NCI-H460 (cell line): ENCODE measurements at regions not wholly inside any gene's neighbourhood (a gene's known extent, or its start where the extent isn't known, plus 50 kb on each side); places are given as distances from the start of the nearest gene placed in this dataset.

Experiments
- DNase-seq: peaks from one replicate; pipeline ENCODE4 v3.0.0-alpha.2; 2016; ENCODE audit warnings: low read depth; ENCODE audit errors: extremely low read depth

DNA sequence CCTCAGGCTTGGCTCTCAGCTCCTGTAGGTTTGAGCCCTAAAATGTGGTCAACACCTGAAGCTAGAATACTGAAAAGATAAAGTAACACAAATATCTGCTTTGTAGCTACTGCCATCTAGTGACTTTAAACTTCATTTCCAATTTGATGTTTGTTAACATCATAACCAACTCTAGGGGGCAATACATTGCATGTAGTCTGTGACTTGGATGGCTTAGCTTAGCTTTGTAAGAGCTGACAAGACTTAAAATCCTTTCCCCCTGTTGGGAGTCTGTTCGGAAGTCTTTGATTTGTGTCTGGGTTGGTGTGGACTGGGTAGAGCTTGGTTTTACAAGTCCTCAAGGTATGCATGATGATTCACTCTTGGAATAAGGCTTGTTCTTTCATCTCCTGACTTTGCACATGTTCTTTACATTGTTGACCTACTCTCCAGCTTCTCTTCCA, 51.7 kb downstream of the SCN11A start:
- peak; percentile 48 for DNase-seq

DNA sequence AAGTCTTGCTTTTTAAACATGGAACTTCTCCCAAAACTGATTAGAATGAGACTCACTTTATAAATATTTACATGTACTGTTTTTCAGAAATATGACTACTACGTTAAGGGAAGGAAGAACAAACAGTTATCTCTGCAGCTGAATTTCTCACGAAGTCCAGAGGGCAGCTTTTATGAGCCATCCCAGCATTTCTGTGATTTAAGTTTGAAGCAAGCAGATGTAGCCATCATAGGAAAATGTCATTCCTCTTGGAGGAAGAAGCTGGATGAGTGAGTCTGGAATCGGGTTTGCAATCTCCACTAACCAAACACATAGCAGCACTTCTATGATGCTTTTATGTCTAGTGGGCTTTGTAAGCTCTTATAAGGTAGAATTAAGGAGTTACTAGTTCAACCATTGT, 53.7 kb downstream of the SCN11A start:
- no peak for DNase-seq

DNA sequence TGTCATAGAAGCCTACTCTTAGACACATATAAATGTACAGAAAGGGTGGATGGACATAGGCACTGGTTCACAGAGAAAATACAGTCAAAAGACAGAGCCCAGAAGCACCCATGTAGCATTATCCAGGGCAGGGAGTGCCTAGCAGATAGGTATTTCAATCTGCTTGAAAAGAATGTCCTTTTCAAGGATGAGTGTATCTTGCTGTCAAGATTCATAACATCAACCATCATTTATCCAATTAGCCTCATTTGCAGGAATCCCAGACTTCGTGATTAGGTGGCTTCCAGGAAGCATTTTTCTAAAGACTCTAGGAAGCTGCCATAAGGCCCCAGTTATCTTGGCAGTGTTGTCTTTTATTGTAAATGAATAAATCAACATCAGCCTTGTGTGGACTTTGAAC, 55.6 kb downstream of the SCN11A start:
- DNase-seq = no peak

DNA sequence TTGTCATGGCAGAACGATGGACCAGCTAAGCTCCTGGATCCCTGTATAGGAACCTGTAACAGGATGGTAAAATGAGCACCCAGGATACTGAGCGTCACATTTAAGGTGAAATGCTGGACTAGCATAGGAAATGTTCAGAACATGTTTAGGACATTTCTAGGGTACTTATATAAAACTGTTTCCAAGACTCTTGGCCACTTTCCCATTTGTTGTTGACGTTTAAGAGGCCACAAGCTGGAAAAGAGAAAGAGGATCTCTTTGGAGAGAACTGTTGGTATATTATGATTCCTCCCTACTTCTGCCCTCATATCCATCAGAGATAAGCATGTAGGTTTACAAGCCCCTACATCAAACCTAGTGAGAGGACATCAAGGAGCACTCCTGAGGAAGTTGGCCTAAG, 57.5 kb downstream of the SCN11A start:
- DNase-seq = no peak

DNA sequence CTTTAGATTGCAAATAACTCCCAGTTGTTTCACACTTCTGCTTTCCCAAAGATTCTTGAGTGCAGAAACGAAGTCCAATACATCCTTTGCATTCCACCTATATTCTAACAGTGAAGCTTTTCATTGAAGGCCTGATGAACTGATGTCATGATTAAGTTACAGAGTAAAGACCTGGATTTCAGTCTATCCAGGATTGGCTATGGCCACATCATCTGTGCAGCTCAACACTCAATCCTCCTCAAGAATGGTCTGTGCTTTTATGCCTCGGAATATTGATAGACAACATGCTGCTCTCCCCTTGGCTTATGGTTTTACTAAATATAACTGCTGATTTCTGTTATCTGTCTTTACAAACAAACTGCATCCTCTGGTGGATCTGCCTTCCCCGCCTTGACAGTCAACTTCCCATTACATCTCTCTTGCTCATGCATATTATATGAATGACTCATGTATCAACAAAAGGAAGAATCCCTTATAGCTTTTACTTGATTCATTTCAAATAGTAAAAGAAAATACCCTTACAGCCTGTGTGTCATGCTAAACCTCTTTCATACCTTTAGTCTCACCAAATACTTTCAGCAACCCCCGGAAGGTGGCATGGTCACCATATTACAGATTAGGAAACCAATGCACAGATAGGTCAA, 59.5 kb downstream of the SCN11A start:
- DNase-seq = no peak

DNA sequence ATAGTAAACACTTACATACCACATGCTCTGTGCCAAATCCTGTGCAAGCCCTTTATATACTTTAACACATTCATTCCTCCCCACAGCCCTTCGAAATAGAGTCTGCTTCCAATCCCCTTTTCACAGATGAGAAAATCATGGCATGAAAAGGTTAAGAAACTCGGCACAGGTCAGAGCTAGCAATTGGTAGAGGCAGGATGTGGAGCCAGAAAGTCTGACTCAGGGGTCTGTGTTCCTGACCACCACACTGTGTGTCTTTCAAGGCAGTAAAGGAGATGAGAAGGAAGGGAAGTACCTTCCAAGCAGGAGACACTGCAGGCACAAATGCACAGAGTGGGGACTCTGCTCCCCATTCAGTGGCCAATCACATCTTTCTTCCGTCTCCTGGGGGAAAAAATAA, 61.1 kb downstream of the SCN11A start:
- DNase-seq = no peak

DNA sequence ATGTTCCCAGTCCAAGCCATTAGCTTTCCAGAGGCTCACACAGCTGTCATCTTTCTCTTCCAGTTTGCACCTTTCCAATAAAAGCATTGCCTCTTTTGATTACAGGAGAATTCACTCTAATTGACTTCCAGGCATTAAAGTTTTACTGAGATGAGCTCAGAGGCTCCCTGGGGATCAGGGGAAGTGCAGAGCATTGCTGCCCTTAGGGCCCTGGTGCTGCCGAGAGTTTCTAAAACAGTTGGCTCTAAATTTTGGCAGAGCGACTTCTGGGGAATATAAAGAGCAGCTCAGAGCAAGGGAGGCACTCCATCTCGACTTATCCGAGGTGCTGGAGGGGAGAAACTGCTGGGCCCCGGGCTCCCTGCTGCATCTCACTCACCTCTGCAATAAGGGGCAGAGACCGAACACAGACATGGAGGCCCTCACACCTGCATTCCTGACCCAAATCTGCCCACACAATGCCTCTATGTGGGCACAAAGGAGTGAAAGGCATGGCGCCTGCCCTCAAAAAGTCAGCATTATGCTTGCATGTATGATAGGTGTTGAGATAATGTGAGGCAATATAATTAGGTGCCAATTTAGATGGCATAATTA, 61.7 kb downstream of the SCN11A start:
- no peak for DNase-seq

DNA sequence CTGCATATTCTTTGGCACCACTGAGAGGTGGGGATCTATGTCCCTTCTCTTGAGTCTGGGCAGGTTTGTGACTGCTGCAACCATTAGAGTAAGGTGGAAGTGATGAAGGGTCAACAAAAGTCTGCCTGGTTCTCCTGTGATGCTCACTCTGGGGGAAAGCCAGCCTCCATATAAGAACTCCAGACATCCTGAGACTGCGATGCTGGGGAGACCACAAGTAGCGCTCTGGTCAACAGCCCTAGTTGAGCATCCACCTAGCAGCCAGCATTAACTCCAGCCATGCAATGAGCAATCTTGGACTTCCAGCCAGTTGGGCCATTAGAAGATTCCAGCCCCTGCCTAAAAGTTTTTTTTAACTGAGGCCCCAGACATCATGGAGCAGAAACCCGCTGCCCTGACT, 62.8 kb downstream of the SCN11A start:
- DNase-seq = no peak

DNA sequence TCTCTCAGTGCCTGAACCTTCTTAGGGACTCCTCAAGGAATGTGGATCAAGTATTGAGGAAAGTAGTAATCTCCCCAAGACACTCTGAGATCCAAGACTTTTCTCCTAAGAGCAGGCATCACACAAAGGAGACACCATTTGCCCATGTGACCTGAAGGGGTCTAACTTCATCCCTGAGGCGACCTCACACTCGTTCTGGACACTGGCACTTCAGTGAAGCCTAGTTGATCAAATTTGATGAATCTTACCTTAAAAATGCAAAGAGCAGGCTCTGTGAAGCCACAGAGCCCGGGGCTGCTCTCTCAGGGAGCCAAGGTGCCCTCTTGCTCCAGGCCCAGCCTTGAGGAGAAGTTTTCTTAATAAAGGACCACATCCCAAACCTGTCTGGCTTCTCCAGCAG, 64.3 kb downstream of the SCN11A start:
- DNase-seq = no peak

DNA sequence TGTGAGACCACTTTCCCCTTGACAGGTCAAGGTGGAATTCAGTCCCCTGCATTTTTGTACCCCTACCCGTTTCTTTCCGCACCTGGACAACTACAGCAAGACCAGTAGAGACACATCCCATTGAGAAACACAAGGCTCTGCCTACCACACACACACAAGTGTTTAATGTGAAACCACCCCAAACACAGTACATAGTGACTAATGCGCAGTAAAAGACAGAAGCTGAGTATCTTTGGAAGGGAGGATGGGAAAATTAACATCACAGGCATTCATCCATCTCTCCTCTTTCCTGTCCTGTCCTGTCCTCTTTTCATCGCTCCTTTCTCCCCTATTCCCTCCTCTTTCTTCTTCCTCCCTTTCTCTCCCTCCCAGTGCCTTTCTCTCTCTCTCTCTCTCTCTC, 64.8 kb downstream of the SCN11A start:
- no peak for DNase-seq

DNA sequence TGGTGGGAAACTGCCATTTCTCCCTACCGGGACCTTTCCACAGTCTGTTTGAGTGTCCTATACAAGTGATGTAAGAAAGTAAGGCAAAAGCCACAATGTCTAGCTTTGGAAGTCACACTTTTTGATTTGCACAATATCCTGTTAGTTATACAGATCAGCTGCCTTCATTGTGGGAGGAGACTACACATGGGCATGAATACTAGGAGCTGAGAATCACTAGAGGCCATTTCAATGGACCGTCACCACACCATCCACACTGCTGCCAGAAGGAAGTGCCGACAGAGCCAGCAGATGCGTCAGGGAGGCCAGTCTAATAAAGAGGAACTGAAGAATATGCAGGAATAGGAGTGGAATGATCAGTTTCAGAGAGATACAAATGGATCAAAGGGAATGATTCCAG, 65.8 kb downstream of the SCN11A start:
- no peak for DNase-seq

DNA sequence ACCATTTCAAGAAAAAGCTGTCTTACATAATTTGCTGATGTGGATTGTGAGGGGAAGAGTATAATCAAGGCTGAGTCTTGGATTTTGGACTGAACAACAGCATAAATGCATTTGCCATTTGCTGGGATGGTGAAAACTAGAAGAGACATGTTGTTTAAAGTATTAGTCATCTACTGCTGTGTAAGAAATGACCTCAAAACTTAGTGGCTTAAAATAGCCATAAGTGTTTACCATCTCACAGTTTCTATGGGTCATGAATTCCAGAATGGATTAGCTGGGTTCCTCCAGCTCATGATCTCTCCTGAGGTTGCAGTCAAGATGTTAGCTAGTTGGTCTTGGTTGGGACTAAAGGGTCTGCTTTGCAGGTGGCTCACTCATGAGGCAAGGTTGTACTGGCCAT, 66.2 kb downstream of the SCN11A start:
- no peak for DNase-seq

DNA sequence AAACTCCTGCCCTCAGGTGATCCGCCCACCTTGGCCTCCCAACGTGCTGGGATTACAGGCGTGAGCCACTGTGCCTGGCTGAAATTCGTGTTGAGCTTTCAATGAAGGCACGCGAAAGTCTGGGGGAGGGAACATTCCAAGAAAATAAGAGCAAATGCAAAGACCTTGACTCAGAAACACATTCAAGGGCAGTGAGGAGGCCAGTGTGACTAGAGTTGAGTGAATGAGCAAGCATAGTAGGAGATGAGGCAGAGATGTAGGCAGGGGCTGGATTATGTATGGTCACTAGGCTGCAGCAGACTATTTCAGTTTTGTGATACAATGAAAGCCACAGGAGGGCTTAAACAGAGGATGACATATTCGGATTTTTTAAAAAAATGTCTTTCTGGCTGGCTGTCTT, 67.0 kb downstream of the SCN11A start:
- no peak for DNase-seq

DNA sequence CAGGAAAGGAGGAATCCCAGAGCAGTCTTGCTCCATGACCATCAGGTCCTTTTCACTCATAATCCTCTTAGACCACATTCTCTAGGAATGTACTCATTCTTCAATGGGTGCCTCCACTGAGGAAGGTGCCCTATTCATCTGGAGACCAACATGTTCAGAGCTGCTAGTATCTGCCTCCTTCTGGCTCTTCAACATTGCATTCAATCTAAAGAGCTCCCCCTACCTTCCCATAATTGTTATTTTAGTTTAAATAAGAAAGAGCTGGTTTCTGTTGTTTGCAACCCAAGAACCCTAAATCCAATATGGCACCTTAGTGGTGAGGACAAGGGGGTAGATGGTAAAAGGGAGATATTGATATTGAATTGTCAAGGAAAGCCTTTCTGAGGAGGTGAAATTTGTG, 67.6 kb downstream of the SCN11A start:
- no peak for DNase-seq

DNA sequence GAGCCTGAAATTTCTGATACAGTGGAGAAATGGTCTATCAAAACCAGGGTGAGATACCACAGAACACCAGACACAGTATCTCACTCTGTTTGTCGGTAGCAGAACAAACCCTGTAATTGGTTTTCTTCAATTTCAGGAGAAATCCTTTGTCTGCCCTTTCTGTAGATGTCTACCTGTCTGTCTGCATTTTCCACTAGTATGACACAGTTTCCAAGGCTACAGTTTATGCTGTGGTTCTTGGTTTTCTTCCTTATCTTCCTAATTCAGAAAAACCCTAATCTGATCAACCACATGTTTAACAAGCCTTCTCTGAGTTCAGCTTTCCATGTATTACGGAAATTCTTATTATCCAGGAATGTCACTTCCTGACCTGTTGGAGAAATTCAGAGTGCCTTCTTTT, 70.8 kb downstream of the SCN11A start:
- DNase-seq = no peak

DNA sequence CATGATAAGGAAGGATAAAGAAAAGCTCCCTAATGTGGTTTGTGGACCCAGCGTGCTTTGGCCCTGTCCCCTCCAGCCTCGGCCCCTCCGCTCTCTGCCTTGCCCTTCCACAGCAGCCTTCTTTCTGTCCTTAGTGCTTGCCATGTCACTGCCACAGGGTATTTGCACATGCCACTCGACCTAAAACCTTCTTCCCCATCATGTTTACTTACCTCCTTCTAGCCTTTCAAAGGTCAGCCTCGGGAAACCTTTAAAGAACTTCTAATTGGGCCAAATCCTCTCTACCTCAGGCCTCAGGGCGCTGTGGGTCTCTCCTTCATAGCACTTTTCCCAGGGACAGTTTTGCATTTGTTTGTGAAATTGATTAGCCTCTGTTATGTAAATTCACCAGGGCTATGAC, 73.0 kb downstream of the SCN11A start:
- DNase-seq = no peak

DNA sequence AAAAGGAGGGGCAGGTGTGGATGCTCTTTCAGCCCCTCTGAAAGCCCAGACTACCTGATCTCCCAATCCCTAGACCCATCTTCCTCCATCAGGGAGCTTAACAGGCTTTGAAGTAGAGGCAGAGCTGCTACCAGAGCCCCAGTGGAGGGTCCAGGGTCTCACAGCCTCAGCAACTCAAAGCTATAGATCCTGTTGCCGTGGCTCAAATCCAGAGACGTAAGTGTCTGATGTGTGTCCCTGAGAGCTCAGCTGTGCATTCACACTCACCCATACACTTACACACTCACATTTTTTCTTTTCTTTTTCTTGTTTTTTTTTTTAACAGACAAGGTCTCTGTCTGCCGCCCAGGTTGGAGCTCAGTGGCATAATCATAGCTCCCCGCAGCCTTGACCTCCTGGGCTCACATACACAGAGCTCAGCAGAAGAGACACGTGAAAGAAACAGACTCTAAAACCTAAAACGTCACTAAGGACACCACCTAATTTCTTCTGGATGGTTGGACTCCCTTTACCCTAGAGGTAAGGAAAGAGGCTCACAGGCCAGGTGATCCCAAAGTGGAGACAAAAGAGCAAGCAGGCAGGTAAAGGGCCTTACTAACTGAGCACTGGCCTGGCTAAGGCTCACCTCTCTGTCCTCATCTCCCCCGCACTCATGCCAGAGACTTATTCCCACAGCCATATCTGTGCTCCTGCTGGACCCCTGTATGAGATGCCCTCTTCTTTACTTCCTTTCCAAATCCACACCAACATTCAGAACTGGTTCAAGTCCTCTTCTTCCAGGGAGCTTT, 80.7 kb downstream of the SCN11A start:
- no peak for DNase-seq

DNA sequence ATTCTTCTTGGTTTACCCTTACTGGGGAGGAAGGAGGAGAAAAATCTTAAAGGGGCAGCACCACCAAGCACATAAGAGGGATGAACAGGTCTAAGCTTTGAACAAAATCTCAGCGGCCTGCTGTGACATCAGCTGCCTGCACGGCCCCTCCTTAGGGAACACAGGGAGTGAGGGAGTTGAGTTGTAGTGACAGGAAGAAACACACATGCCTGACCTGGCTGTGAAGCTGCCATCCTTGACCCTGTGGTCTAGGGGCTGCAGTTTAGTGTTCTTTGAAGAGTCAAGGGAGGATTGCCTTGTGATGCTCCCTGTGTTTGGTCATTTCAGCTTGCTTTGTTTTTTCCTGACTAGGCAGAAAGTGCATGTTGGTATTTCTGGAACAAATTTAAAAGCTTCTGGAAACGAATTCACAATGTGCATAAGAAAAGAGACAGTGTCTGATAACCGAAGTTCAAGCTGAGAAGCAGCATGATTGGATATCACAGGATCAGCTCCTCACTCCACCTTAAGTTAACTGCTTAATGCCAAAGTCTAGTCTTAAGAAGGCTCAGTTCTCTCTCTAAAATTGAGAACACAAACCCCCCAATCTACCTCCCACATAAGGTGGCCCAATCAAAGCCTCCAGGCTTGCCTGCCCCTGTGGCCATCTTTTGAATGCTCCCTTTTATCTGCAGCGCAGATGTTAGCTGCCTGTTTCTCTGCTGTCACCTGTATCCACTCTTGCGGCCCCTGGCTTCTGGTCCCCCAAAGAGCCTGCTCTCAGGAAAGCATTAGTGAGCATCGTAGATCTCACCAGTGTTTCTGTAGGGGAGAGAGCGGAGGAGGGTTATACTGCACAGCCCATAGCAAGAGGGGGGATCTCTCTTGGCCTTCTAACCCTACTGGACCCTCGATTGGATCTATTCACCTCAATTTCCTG, 82.2 kb downstream of the SCN11A start:
- no peak for DNase-seq

DNA sequence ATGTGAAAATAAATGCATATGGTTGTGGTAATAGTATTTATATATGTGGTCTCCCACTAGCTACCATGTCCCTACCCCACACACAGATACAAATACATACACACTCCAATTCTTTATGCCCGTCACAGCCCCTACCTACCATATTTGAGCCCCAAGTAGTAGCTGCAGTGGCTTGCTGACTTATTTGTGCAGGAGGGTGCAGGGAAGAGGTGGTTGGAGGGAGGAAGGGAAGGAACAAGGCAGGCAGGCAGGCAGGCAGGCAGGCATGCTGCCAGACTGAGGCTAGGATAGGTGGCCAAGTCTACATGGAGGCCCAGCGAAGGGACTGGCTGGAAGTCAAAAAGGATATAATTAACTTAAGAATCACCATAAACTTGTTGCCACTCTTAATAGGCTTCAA, 82.9 kb downstream of the SCN11A start:
- DNase-seq = no peak

DNA sequence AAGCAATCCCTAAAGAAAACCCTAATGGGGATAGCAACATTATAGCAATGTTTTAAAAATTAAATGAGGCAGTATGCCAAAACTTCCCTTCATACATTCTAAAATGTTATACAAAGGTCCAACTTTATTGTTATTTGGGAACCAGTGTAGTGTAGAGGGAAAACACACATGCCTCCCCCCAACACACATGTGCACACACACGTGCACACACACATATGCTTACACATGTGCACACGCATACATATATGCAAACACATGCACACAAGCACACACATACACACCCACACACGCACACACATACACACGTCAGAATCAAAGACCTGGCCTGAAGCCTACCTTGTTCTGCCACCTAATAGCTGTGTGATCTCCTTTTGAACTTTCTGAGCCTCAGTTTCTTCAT, 83.3 kb downstream of the SCN11A start:
- no peak for DNase-seq

DNA sequence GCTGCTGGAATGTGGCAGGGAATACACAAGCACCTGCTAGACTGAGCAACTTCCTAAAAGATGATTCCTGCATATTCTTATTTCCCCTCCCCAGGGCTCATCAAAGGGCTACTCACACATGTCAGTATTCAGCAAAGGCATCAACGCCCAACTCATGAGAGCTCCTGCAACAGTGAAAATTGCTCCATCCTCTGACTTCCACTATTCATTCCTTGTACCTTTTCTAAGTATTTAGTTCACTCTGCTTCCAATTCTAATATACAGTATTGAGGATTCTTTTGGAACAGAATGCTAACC, 84.1 kb downstream of the SCN11A start:
- DNase-seq = no peak
